ENCODE measurements at regions not wholly inside any gene's neighbourhood (a gene's known extent, or its start where the extent isn't known, plus 50 kb on each side); places are given as distances from the start of the nearest gene placed in this dataset.
A peak's percentile ranks its signal among the peaks of the same experiment; 100 is the strongest.

DNA sequence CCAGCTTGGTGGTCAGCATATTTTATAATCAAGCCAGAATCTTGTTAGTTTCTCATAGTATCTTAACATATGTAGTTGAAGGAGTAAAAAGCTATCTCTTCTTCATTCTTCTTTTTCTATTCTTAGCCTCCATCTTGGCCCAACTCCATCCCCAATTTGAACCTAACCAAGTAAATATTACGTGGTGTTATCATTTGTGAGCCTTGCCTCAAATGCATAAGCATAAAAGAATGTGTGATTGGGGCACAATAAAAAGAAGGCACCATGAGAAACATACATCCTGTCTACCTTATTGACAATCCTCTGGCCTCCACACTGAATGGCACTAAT, 181.4 kb upstream of the BMP4 start:
- dilution Hi-C loops (cut with MboI; ENCODE audit: extremely low pct_ligation_motif_present, low sequenced_read_pairs) = no loop called here
- Histone ChIP-seq H3K9me1 (ENCODE audit: control insufficient read depth, extremely low read depth, insufficient read depth, low read length) (no peaks in the 10 kb centered on the region), H3K4me2 (ENCODE audit: control insufficient read depth, extremely low read depth, insufficient read depth, low read depth, low read length) (no peak overlapping the region), H2AFZ (ENCODE audit: control insufficient read depth, low read length) (peak overlapping the region; percentile 7), H3K79me2 (ENCODE audit: control insufficient read depth, insufficient read depth, low read length) (no peaks in the 10 kb centered on the region), H3K9me3 (ENCODE audit: control insufficient read depth, low read depth, low read length) (no peaks in the 10 kb centered on the region), H3K4me1 (ENCODE audit: control insufficient read depth, extremely low read depth, insufficient read depth, low read length) (peaks cover 4% of the 10 kb centered on the region), H3K9ac (ENCODE audit: control insufficient read depth, extremely low read depth, insufficient read depth, low read length) (no peak overlapping the region), H3K36me3 (ENCODE audit: control insufficient read depth in 2 of 2, extremely low read depth in 1 of 2, insufficient read depth in 2 of 2, low read length in 2 of 2) (no peaks in the 10 kb centered on the region), H3K27ac (ENCODE audit: control insufficient read depth, insufficient read depth, low read length) (no peak overlapping the region), H3K27me3 (ENCODE audit: control insufficient read depth, extremely low read depth, insufficient read depth, low read length) (no peaks in the 10 kb centered on the region), H3K4me3 (ENCODE audit: control insufficient read depth in 2 of 3, extremely low read depth in 1 of 3, insufficient read depth in 2 of 3, low read depth in 1 of 3, low read length in 3 of 3) (no peak overlapping the region), H4K20me1 (ENCODE audit: control insufficient read depth, extremely low read depth, insufficient read depth, low read length) (no peaks in the 10 kb centered on the region)
- DNase-seq (ENCODE audit: low read depth, low spot score) (no peak), FAIRE-seq (no peak)
- TF ChIP-seq, protein P1, sequence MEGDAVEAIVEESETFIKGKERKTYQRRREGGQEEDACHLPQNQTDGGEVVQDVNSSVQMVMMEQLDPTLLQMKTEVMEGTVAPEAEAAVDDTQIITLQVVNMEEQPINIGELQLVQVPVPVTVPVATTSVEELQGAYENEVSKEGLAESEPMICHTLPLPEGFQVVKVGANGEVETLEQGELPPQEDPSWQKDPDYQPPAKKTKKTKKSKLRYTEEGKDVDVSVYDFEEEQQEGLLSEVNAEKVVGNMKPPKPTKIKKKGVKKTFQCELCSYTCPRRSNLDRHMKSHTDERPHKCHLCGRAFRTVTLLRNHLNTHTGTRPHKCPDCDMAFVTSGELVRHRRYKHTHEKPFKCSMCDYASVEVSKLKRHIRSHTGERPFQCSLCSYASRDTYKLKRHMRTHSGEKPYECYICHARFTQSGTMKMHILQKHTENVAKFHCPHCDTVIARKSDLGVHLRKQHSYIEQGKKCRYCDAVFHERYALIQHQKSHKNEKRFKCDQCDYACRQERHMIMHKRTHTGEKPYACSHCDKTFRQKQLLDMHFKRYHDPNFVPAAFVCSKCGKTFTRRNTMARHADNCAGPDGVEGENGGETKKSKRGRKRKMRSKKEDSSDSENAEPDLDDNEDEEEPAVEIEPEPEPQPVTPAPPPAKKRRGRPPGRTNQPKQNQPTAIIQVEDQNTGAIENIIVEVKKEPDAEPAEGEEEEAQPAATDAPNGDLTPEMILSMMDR (optimal IDR thresholded peaks at IDR 0.05 in 1 of 3, IDR thresholded peaks at IDR 0.05 in 1 of 3, conservative IDR thresholded peaks at IDR 0.05 in 1 of 3; ENCODE audit: extremely low read depth in 1 of 3, insufficient read depth in 2 of 3, low read length in 3 of 3) = no peak
- TF ChIP-seq EZH2 (IDR thresholded peaks at IDR 0.05; ENCODE audit: low read length) = no peak

DNA sequence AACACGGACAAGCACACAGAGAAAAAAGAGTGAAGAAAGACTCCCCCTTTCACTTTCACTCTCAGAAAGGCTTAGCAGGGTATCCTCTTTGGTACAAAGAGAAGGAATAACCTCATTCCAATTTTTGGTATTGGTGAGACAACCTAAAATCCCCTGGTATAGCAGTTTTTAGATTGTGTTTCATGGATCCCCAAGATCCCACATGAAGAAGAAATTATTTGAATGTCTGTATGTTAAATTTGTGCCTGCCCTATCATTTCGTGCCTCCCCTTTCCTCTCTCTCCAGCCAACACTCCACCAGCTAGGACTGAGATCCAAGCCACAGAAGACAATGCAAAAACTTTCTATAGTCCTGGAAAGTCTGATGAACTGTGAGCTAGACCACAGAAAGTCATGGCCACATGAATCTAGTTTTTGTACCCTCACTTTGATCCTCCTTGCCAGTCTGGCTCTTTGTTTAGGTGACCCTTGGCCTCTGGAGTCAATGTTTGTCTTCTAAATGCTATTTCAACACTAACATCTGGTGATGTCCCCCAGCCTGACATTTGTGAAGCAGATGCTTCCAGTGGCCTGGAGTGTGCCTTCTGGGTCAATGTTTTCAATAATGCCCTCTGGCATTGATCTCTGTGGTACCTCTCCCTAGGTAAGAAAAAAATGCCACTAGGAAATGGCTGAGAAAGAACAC, 181.9 kb upstream of the BMP4 start:
- dilution Hi-C loops (cut with MboI; ENCODE audit: extremely low pct_ligation_motif_present, low sequenced_read_pairs) = no loop called here

More for the DNA sequence above, 181.9 kb upstream of the BMP4 start:
- H3K27me3 ChIP-seq (ENCODE audit: control insufficient read depth, extremely low read depth, insufficient read depth, low read length) = no peaks in the 10 kb centered on the region
- peak overlapping the region; percentile 7 for H2AFZ ChIP-seq (ENCODE audit: control insufficient read depth, low read length)
- H3K4me2 ChIP-seq (ENCODE audit: control insufficient read depth, extremely low read depth, insufficient read depth, low read depth, low read length) = no peak overlapping the region
- no peaks in the 10 kb centered on the region for H4K20me1 ChIP-seq (ENCODE audit: control insufficient read depth, extremely low read depth, insufficient read depth, low read length)
- no peaks in the 10 kb centered on the region for H3K36me3 ChIP-seq (ENCODE audit: control insufficient read depth in 2 of 2, extremely low read depth in 1 of 2, insufficient read depth in 2 of 2, low read length in 2 of 2)
- no peak overlapping the region for H3K9ac ChIP-seq (ENCODE audit: control insufficient read depth, extremely low read depth, insufficient read depth, low read length)
- H3K9me3 ChIP-seq (ENCODE audit: control insufficient read depth, low read depth, low read length) = no peaks in the 10 kb centered on the region
- no peak overlapping the region for H3K27ac ChIP-seq (ENCODE audit: control insufficient read depth, insufficient read depth, low read length)
- H3K4me1 ChIP-seq (ENCODE audit: control insufficient read depth, extremely low read depth, insufficient read depth, low read length) = peaks cover 4% of the 10 kb centered on the region
- FAIRE-seq (no peak), DNase-seq (ENCODE audit: low read depth, low spot score) (no peak)
- no peak overlapping the region for H3K4me3 ChIP-seq (ENCODE audit: control insufficient read depth in 2 of 3, extremely low read depth in 1 of 3, insufficient read depth in 2 of 3, low read depth in 1 of 3, low read length in 3 of 3)
- no peaks in the 10 kb centered on the region for H3K9me1 ChIP-seq (ENCODE audit: control insufficient read depth, extremely low read depth, insufficient read depth, low read length)
- TF ChIP-seq, protein P1 (optimal IDR thresholded peaks at IDR 0.05 in 1 of 3, IDR thresholded peaks at IDR 0.05 in 1 of 3, conservative IDR thresholded peaks at IDR 0.05 in 1 of 3; ENCODE audit: extremely low read depth in 1 of 3, insufficient read depth in 2 of 3, low read length in 3 of 3) = no peak
- no peak for TF ChIP-seq EZH2 (IDR thresholded peaks at IDR 0.05; ENCODE audit: low read length)
- H3K79me2 ChIP-seq (ENCODE audit: control insufficient read depth, insufficient read depth, low read length) = no peaks in the 10 kb centered on the region
